ENCODE measurements at regions not wholly inside any gene's neighbourhood (a gene's known extent, or its start where the extent isn't known, plus 50 kb on each side); places are given as distances from the start of the nearest gene placed in this dataset.

DNA sequence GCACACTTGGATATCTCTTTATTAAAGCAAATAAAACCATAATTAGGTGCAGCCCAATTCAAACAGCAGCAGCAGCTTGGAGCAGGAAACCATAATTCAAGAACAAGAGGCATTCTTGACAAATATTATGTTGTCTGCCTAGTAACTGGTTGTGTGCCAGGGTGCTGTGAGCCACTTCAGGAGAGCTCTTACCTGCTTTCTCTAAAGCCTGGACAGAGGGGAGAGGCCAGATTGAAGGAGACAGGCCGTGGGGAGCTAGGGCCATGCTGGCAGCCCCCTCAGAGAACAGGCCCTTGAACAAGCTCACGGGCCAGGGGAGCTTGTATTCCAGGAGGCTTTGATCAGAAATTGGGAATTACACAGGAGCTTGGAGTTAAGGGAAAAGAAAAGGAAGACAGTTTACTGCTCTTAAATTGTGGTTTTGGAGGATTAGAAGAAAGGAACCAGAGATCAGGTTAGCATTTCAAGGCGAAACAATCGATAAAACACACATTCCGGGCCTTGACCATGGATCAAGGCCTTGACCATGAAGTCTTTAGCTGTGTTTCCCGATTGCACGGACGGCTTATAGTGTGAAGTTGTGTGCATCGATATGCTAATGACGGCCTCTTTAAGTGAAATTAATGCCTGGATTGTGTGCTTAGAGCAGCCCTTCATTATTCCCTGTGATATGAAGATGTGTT is 69.8 kb upstream of the NKX2-2 start:
- Histone ChIP-seq H4K20me1 (replicated peaks; ENCODE audit: control insufficient read depth, insufficient read depth, low read length) (no peaks in the 10 kb centered on the region), H3K4me2 (ENCODE audit: insufficient read depth, low read length) (no peak overlapping the region), H3K9me3 (replicated peaks; ENCODE audit: control insufficient read depth, insufficient read depth, low read depth, low read length) (no peaks in the 10 kb centered on the region), H3K9me1 (ENCODE audit: control insufficient read depth, insufficient read depth, low read length) (no peaks in the 10 kb centered on the region), H3K36me3 (ENCODE audit: control insufficient read depth, insufficient read depth, low read length) (no peaks in the 10 kb centered on the region), H3K4me1 (replicated peaks in 1 of 2; ENCODE audit: control insufficient read depth in 2 of 2, insufficient read depth in 2 of 2, low read length in 2 of 2) (no peaks in the 10 kb centered on the region; a peak in 1 of 5 replicates), H3K79me2 (ENCODE audit: control insufficient read depth, insufficient read depth, low read length) (no peaks in the 10 kb centered on the region), H2AFZ (ENCODE audit: low read depth, low read length) (no peak overlapping the region), H3K27me3 (ENCODE audit: control insufficient read depth in 2 of 2, insufficient read depth in 2 of 2, low read length in 2 of 2) (no peaks in the 10 kb centered on the region), H3K27ac (ENCODE audit: extremely low read depth, low read depth, low read length) (no peak overlapping the region), H3K9ac (ENCODE audit: insufficient read depth in 1 of 2, low read depth in 2 of 2, low read length in 2 of 2) (no peak overlapping the region), H3K4me3 (no peak overlapping the region)
- ATAC-seq (no peak), FAIRE-seq (no peak), DNase-seq (ENCODE audit: extremely low read depth in 1 of 4, low spot score in 3 of 4) (no peak)
- 3% methylated on average over 10 of the region's 10 CpGs for WGBS (ENCODE audit: insufficient coverage, low coverage, missing lambda C conversion rate)
- CTCF ChIA-PET (ENCODE audit: low intra/inter-chr PET ratio) = no interaction called here
- no TSS peak for BruUV-seq (replicated peaks)
- intact Hi-C loops (cut with micrococcal nuclease) = no loop called here
- in situ Hi-C loops (cut with MboI) = no loop called here
- POLR2A ChIA-PET = no interaction called here
- TF ChIP-seq, protein P1, sequence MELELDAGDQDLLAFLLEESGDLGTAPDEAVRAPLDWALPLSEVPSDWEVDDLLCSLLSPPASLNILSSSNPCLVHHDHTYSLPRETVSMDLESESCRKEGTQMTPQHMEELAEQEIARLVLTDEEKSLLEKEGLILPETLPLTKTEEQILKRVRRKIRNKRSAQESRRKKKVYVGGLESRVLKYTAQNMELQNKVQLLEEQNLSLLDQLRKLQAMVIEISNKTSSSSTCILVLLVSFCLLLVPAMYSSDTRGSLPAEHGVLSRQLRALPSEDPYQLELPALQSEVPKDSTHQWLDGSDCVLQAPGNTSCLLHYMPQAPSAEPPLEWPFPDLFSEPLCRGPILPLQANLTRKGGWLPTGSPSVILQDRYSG (tag; conservative IDR thresholded peaks at IDR 0.05; ENCODE audit: low read depth) = no peak
- TF ChIP-seq CBX1 (IDR thresholded peaks at IDR 0.05; ENCODE audit: low read depth) (no peak), ZNF165 (CRISPR knock-in tag; IDR thresholded peaks at IDR 0.05; ENCODE audit: borderline replicate concordance) (no peak), MEF2D (tag; conservative IDR thresholded peaks at IDR 0.05; ENCODE audit: low read depth) (no peak), ZNF551 (CRISPR knock-in tag; IDR thresholded peaks at IDR 0.05) (no peak), BCL6 (CRISPR knock-in tag; IDR thresholded peaks at IDR 0.05) (no peak), NCOA2 (IDR thresholded peaks at IDR 0.05; ENCODE audit: partially characterized antibody in 2 of 2) (no peak), WHSC1 (IDR thresholded peaks at IDR 0.05; ENCODE audit: low read length) (no peak), KLF10 (CRISPR knock-in tag; IDR thresholded peaks at IDR 0.05) (no peak), PHB (CRISPR knock-in tag; IDR thresholded peaks at IDR 0.05) (no peak), ARNT (IDR thresholded peaks at IDR 0.05) (no peak), BMI1 (IDR thresholded peaks at IDR 0.05; ENCODE audit: low read length) (no peak), MCM3 (IDR thresholded peaks at IDR 0.05) (no peak), SPI1 (IDR thresholded peaks at IDR 0.05; ENCODE audit: borderline replicate concordance, low read depth, low read length) (no peak), BCOR (IDR thresholded peaks at IDR 0.05) (no peak)
- TF ChIP-seq, protein P2, sequence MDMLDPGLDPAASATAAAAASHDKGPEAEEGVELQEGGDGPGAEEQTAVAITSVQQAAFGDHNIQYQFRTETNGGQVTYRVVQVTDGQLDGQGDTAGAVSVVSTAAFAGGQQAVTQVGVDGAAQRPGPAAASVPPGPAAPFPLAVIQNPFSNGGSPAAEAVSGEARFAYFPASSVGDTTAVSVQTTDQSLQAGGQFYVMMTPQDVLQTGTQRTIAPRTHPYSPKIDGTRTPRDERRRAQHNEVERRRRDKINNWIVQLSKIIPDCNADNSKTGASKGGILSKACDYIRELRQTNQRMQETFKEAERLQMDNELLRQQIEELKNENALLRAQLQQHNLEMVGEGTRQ (CRISPR knock-in tag; IDR thresholded peaks at IDR 0.05) = no peak
- TF ChIP-seq, protein P3, sequence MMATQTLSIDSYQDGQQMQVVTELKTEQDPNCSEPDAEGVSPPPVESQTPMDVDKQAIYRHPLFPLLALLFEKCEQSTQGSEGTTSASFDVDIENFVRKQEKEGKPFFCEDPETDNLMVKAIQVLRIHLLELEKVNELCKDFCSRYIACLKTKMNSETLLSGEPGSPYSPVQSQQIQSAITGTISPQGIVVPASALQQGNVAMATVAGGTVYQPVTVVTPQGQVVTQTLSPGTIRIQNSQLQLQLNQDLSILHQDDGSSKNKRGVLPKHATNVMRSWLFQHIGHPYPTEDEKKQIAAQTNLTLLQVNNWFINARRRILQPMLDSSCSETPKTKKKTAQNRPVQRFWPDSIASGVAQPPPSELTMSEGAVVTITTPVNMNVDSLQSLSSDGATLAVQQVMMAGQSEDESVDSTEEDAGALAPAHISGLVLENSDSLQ (IDR thresholded peaks at IDR 0.05) = no peak
- TF ChIP-seq, protein P4, sequence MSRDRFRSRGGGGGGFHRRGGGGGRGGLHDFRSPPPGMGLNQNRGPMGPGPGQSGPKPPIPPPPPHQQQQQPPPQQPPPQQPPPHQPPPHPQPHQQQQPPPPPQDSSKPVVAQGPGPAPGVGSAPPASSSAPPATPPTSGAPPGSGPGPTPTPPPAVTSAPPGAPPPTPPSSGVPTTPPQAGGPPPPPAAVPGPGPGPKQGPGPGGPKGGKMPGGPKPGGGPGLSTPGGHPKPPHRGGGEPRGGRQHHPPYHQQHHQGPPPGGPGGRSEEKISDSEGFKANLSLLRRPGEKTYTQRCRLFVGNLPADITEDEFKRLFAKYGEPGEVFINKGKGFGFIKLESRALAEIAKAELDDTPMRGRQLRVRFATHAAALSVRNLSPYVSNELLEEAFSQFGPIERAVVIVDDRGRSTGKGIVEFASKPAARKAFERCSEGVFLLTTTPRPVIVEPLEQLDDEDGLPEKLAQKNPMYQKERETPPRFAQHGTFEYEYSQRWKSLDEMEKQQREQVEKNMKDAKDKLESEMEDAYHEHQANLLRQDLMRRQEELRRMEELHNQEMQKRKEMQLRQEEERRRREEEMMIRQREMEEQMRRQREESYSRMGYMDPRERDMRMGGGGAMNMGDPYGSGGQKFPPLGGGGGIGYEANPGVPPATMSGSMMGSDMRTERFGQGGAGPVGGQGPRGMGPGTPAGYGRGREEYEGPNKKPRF (IDR thresholded peaks at IDR 0.05; ENCODE audit: low read depth, low read length) = no peak
- TF ChIP-seq, protein P5, sequence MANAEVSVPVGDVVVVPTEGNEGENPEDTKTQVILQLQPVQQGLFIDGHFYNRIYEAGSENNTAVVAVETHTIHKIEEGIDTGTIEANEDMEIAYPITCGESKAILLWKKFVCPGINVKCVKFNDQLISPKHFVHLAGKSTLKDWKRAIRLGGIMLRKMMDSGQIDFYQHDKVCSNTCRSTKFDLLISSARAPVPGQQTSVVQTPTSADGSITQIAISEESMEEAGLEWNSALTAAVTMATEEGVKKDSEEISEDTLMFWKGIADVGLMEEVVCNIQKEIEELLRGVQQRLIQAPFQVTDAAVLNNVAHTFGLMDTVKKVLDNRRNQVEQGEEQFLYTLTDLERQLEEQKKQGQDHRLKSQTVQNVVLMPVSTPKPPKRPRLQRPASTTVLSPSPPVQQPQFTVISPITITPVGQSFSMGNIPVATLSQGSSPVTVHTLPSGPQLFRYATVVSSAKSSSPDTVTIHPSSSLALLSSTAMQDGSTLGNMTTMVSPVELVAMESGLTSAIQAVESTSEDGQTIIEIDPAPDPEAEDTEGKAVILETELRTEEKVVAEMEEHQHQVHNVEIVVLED (CRISPR knock-in tag; IDR thresholded peaks at IDR 0.05) = no peak

Measured in K562 (cell line).